NCI-H2107 treated with DMSO at 0.1 percent for 48 hours (cell line): ENCODE measurements at regions not wholly inside any gene's neighbourhood (a gene's known extent, or its start where the extent isn't known, plus 50 kb on each side); places are given as distances from the start of the nearest gene placed in this dataset.

Source experiments
- DNase-seq: peaks from one replicate; lab custom pipeline; 2025; ENCODE audit not compliant: unreplicated experiment; lab: John Stamatoyannopoulos, UW

DNA sequence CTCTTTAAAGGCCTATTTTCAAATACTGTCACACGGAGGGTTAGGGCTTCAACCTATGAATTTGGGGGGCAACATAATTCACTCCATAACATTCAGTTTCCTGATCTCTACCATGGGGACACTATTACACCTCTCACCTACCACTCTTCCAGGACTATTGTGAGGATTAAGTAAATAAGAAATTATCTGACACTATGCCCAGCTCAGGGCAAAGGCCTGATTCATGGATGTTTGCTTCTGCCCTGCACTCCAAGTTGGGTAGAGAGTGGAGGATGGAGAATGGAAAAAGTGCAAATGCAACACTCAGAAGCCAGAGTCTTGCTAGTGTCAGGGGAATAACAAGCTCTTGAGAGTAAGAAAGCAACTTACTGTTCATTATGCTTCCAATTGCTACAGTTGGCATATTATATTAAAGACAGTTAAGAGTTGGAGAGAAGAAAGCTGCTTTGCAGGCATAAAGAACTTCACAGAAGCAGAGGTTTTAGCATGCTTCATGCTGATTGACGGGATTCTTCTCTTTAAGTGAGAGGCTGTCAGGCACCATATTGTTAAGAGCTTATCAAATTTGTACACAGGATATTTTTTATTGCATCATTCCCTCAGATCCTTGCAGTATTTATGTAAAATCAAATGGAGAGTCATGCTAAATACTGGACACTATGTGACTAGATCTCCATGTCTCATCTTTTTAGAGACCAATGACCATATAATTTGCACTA, 375.3 kb downstream of the VPS13C start:
- no peak for DNase-seq

GRCh38 chr15:61682891-61683735, 377.1 kb downstream of the VPS13C start:
- no peak for DNase-seq

GRCh38 chr15:61681676-61682075, 378.6 kb downstream of the VPS13C start:
- no peak for DNase-seq

DNA sequence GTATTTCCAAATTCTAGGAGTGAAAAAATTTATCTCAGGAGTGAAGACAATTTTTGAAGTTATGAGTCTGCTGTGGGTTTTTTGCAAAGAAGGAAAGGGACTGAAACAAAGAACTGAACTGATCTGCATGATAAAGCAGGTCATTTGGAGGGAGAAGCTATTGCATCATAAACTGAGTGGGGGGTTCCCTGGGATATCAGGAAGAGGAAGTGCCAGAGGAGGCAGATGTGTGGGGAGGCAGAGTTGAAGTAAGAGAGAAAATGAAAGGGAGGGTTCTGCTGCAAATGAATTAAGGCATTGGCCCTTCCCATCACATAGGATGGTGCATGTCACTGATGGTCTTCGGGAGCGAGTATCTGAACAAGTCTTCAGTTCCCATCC, 379.2 kb downstream of the VPS13C start:
- DNase-seq = no peak

GRCh38 chr15:61680260-61681037, 379.8 kb downstream of the VPS13C start:
- DNase-seq = no peak

DNA sequence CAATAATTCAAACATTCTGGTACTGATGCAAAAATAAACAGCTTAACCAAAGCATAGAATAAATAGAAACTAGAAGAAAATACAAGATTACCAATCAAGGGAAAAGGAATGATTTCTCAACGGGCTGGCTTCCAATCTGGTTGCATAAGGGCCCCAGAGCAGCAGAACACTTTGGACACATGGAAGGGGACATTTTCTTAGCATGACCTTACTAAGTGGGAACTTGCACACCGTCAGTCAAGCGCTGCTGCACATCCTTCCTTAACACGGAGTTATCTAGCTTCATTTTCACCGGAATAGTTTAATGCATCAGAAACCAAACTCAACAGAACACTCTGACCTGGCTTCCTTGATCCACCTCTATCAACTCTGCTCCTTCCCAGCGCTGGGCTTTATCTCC, 388.5 kb downstream of the VPS13C start:
- DNase-seq = no peak

- no peak for DNase-seq
Observed at GRCh38 chr15:61668444-61668843, 391.8 kb downstream of the VPS13C start.

DNA sequence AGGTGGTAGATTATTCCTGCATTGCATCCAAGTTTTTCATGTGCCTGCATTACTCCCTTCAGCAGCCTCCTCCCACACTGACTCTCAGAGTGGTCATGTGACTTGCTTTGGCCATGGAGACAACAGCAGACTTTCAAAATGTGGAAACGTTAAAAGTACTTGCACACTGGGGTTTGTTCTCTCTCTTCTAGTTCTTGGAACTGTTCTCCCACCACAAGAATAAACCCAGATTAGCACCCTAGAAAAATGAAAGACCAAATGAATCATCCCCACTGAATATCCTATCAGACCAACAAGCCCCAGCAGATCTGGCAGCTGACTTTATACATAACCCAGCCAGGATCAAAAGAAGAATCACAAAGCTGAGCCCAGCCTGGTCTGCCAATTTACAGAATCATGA, 398.5 kb downstream of the VPS13C start:
- no peak for DNase-seq

- no peak for DNase-seq
Observed at GRCh38 chr15:61660579-61660978, 399.7 kb downstream of the VPS13C start.

DNA sequence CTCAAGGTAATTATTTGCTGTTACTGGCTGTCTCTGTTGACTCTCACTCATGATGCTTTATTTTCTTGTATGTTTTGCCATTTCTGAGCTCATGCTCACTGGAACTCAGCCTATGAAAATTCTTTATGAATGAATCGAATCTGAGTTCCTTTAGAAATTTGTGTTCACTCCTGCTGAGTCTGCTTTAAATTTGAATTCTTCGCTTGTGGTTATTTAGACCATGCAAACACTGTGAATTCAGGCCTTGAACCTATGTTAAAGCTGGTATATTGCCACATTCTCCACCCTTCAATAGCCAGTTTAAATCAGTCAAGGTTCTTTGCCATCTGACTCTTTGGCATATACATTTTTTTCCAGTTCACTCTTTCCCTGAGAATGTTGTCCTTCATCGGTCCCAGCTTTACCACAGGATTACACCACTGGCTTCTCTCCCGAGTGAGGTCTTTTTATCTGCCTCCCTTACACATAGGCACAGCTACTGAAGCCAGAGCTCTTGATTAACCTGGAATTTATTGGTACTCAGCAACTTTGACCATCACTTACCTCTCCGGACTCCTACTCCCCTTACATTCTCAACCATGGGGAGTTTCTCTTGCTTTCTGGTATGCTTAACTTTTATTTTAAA, 400.6 kb downstream of the VPS13C start:
- DNase-seq = no peak

- no peak for DNase-seq
Observed at GRCh38 chr15:61657461-61657860, 402.8 kb downstream of the VPS13C start.

GRCh38 chr15:61656391-61656790, 403.9 kb downstream of the VPS13C start:
- no peak for DNase-seq

DNA sequence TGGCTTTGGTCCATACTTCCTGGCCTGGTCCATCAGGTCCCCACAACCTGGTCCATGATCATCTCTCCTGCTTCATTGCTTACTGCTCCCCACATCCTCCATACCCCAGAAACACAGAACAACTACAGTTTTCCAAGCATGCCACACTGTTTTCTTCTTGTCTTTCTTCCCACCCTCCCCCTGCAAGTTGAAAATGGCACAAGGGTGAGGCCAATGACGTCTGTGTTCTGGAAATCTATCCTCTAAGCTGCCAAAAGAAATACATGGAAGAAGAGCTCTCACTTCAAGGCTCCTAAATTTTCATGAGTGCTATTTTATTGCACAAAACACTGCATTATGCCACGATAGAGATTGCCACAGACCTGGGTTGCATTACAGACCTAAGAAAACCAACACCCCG, 404.4 kb downstream of the VPS13C start:
- DNase-seq = no peak

DNA sequence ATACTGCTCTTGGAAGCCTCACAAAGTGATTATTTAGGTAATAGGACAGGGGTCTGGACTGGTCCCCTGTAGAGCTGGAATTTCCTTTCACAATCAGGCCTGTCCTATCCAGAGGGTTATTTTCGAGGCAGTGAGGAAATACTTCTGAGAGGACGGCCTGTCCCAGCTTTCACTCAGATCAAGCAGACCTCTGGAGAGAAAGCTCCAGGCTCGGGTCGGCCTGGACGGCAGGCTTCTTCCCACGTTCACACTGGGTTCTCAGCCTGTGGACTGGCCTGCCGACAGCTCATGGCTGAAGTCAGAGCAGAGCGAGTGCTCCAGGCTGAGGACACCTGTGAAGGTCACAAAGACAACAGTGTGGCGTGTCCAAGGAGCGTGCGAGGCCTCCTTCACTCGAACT, 405.3 kb downstream of the VPS13C start:
- no peak for DNase-seq

- DNase-seq = no peak
Observed at GRCh38 chr15:61654002-61654740, 406.1 kb downstream of the VPS13C start.

DNA sequence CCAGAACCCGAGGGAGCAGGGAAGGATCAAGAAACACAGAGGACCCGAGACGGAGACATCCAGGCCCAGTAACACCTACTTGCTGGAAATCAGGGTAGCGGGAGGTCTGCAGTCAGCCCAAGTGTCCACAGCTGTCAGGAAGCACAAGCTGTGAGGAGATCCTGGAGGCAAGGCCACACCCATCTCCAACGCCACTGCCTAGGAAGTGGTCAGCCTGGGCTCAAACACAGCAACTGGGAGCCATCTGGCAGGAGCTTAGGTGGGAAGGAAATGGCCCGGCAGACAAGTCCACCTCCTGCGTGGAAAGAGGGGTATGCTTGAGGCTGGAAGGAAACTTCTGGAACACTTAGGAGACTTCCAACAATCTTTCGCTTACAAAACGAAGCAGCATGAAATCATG, 407.1 kb downstream of the VPS13C start:
- no peak for DNase-seq

- no peak for DNase-seq
Observed at GRCh38 chr15:61651267-61651666, 409.0 kb downstream of the VPS13C start.

DNA sequence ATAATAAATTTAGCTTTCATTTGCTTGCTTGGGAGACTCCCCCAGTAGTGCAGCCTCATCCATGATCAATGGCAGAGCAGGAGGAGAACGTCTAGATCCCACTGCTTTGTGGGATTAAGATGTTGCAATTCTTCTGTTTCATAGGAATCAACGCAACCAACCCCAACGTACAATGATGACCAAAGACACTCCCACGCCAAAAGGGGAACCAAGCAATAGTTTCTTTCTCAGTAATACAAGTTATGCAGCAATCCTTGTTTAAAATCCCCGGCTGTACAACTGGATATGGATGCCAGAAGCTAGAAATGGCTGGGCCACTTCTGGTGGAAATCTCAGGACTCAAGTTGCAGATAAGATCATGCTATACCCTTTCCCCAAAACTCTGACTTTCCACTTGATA, 411.2 kb downstream of the VPS13C start:
- no peak for DNase-seq

GRCh38 chr15:61644550-61644949, 415.4 kb upstream of the RORA start:
- no peak for DNase-seq

GRCh38 chr15:61641645-61642044, 412.5 kb upstream of the RORA start:
- no peak for DNase-seq

GRCh38 chr15:61640756-61641155, 411.7 kb upstream of the RORA start:
- no peak for DNase-seq
